WTC11 (cell line): ENCODE measurements at regions not wholly inside any gene's neighbourhood (a gene's known extent, or its start where the extent isn't known, plus 50 kb on each side); places are given as distances from the start of the nearest gene placed in this dataset.

Experiments used
- ATF1 ChIP-seq: sonication (generic); formaldehyde crosslinking; IDR thresholded peaks from 2 replicates; pipeline ENCODE4 v1.8.1; 2023; ENCODE audit warnings: mild to moderate bottlenecking, moderate library complexity, missing genetic modification reagents
- CBFB ChIP-seq: sonication (generic); formaldehyde crosslinking; IDR thresholded peaks from 2 replicates; pipeline ENCODE4 v1.8.1; 2022; ENCODE audit warnings: mild to moderate bottlenecking, low read depth, missing genetic modification reagents
- GABPB1 ChIP-seq: sonication (generic); formaldehyde crosslinking; IDR thresholded peaks from 2 replicates; pipeline ENCODE4 v1.8.1; 2023; ENCODE audit warnings: mild to moderate bottlenecking, missing genetic modification reagents
- GTF2I ChIP-seq: fragments of 250-450 bp; sonication (Bioruptor Pico); conservative IDR thresholded peaks from 2 replicates; pipeline ENCODE4 v1.4.0; 2021; ENCODE audit warnings: mild to moderate bottlenecking
- NR2C2 ChIP-seq: sonication (generic); formaldehyde crosslinking; IDR thresholded peaks from 2 replicates; pipeline ENCODE4 v1.8.0; 2022; ENCODE audit warnings: mild to moderate bottlenecking, missing genetic modification reagents
- SMAD4 ChIP-seq: sonication (generic); formaldehyde crosslinking; IDR thresholded peaks from 2 replicates; pipeline ENCODE4 v1.8.0; 2022; ENCODE audit warnings: mild to moderate bottlenecking, missing genetic modification reagents
- SP1 ChIP-seq: sonication (generic); formaldehyde crosslinking; conservative IDR thresholded peaks from 2 replicates; pipeline ENCODE4 v1.8.1; 2022; ENCODE audit warnings: missing genetic modification reagents
- TCF7 ChIP-seq: sonication (generic); formaldehyde crosslinking; IDR thresholded peaks from 2 replicates; pipeline ENCODE4 v1.8.0; 2022; ENCODE audit warnings: mild to moderate bottlenecking, low read depth, missing genetic modification reagents, moderate library complexity
- ZBTB21 ChIP-seq: sonication (generic); formaldehyde crosslinking; IDR thresholded peaks from 2 replicates; pipeline ENCODE4 v1.8.1; 2023; ENCODE audit warnings: mild to moderate bottlenecking, missing genetic modification reagents, borderline replicate concordance
- ZNF263 ChIP-seq: sonication (generic); formaldehyde crosslinking; IDR thresholded peaks from 2 replicates; pipeline ENCODE4 v1.8.1; 2022; ENCODE audit warnings: low read depth, mild to moderate bottlenecking, moderate library complexity, missing genetic modification reagents
- TF ChIP-seq, protein P1 (sequence below): fragments of 200-600 bp; IDR thresholded peaks from 2 replicates; pipeline ENCODE4 v1.8.0; 2022; ENCODE audit warnings: antibody characterized with exemption
- TF ChIP-seq, protein P2 (sequence below): fragments of 250-450 bp; sonication (Bioruptor Pico); IDR thresholded peaks from 2 replicates; pipeline ENCODE4 v2.1.2; 2022; ENCODE audit warnings: mild to moderate bottlenecking, moderate library complexity
- TF ChIP-seq, protein P3 (sequence below): sonication (generic); formaldehyde crosslinking; IDR thresholded peaks from 2 replicates; pipeline ENCODE4 v1.8.0; 2022; ENCODE audit warnings: mild to moderate bottlenecking, missing genetic modification reagents
- TF ChIP-seq, protein P4 (sequence below): sonication (generic); formaldehyde crosslinking; IDR thresholded peaks from 2 replicates; pipeline ENCODE4 v1.8.0; 2022; ENCODE audit warnings: mild to moderate bottlenecking, missing genetic modification reagents

DNA sequence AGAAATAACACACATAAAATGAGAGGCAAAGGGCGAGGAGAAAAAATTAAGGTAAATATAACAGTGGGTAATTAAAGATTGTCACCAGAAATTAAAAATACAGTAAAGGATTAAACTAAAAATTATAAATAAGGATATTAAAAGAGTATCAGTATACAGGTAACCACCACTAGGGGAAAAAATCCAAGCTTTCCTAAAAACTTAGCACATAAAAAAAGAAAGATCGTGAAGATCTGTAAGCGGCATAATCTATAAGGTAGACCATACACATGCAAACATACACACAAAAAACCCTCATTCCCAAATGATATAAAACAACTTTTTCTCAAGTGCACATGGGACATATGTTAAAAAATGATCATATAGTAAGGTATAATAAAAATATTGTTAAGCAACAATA, 577.3 kb upstream of the NUDT12 start:
- TF ChIP-seq GTF2I (CRISPR knock-in tag): no peak
- TF ChIP-seq, protein P1, sequence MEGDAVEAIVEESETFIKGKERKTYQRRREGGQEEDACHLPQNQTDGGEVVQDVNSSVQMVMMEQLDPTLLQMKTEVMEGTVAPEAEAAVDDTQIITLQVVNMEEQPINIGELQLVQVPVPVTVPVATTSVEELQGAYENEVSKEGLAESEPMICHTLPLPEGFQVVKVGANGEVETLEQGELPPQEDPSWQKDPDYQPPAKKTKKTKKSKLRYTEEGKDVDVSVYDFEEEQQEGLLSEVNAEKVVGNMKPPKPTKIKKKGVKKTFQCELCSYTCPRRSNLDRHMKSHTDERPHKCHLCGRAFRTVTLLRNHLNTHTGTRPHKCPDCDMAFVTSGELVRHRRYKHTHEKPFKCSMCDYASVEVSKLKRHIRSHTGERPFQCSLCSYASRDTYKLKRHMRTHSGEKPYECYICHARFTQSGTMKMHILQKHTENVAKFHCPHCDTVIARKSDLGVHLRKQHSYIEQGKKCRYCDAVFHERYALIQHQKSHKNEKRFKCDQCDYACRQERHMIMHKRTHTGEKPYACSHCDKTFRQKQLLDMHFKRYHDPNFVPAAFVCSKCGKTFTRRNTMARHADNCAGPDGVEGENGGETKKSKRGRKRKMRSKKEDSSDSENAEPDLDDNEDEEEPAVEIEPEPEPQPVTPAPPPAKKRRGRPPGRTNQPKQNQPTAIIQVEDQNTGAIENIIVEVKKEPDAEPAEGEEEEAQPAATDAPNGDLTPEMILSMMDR: no peak
- no peak for TF ChIP-seq NR2C2 (CRISPR knock-in tag)
- TF ChIP-seq TCF7 (CRISPR knock-in tag): no peak
- TF ChIP-seq SMAD4: no peak
- TF ChIP-seq, protein P2, sequence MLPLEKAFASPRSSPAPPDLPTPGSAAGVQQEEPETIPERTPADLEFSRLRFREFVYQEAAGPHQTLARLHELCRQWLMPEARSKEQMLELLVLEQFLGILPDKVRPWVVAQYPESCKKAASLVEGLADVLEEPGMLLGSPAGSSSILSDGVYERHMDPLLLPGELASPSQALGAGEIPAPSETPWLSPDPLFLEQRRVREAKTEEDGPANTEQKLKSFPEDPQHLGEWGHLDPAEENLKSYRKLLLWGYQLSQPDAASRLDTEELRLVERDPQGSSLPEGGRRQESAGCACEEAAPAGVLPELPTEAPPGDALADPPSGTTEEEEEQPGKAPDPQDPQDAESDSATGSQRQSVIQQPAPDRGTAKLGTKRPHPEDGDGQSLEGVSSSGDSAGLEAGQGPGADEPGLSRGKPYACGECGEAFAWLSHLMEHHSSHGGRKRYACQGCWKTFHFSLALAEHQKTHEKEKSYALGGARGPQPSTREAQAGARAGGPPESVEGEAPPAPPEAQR (CRISPR knock-in tag): no peak
- TF ChIP-seq CBFB (CRISPR knock-in tag): no peak
- TF ChIP-seq GABPB1 (CRISPR knock-in tag): no peak
- TF ChIP-seq SP1 (CRISPR knock-in tag): no peak
- TF ChIP-seq ZBTB21 (CRISPR knock-in tag): no peak
- TF ChIP-seq, protein P3, sequence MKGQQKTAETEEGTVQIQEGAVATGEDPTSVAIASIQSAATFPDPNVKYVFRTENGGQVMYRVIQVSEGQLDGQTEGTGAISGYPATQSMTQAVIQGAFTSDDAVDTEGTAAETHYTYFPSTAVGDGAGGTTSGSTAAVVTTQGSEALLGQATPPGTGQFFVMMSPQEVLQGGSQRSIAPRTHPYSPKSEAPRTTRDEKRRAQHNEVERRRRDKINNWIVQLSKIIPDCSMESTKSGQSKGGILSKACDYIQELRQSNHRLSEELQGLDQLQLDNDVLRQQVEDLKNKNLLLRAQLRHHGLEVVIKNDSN (CRISPR knock-in tag): no peak
- TF ChIP-seq ZNF263 (CRISPR knock-in tag): no peak
- TF ChIP-seq, protein P4, sequence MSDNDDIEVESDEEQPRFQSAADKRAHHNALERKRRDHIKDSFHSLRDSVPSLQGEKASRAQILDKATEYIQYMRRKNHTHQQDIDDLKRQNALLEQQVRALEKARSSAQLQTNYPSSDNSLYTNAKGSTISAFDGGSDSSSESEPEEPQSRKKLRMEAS (CRISPR knock-in tag): no peak
- no peak for TF ChIP-seq ATF1 (CRISPR knock-in tag)
